OCI-LY3 (cell line): ENCODE measurements at regions not wholly inside any gene's neighbourhood (a gene's known extent, or its start where the extent isn't known, plus 50 kb on each side); places are given as distances from the start of the nearest gene placed in this dataset.

ENCODE experiments used
- EZH2phosphoT487 ChIP-seq: fragments of 200-600 bp; shearing (Covaris generic); IDR thresholded peaks from 2 replicates; pipeline ENCODE4 v1.6.1; 2018; ENCODE audit warnings: antibody characterized with exemption, mixed run types, low read depth
- TF ChIP-seq, protein P1 (sequence below): fragments of 200-600, 300-600 bp; sonication (generic); IDR thresholded peaks from 2 replicates; pipeline ENCODE4 v1.5.1; 2014; ENCODE audit warnings: antibody characterized with exemption, low read length, low read depth

DNA sequence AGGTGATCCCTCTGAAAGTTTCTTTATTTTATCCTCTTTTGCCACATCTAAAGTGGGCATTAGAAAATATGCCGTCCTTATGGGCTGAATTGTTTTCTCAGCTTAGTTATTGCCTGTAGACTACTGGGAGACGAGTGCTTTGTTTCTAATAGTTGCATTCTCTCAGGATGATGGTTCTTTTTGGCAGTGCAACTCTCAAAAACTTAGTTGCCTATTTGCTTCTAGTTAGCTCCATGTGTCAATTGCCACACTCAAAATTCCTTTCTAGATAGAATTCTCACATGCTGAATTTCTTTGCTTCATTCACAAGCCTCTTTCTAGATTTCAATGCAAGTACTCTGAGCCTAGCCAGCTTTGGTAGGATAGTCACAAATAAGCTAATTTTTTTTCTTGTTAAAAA lies 155.5 kb downstream of the FGF10 start:
- TF ChIP-seq, protein P1, sequence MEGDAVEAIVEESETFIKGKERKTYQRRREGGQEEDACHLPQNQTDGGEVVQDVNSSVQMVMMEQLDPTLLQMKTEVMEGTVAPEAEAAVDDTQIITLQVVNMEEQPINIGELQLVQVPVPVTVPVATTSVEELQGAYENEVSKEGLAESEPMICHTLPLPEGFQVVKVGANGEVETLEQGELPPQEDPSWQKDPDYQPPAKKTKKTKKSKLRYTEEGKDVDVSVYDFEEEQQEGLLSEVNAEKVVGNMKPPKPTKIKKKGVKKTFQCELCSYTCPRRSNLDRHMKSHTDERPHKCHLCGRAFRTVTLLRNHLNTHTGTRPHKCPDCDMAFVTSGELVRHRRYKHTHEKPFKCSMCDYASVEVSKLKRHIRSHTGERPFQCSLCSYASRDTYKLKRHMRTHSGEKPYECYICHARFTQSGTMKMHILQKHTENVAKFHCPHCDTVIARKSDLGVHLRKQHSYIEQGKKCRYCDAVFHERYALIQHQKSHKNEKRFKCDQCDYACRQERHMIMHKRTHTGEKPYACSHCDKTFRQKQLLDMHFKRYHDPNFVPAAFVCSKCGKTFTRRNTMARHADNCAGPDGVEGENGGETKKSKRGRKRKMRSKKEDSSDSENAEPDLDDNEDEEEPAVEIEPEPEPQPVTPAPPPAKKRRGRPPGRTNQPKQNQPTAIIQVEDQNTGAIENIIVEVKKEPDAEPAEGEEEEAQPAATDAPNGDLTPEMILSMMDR, result no peak
- TF ChIP-seq EZH2phosphoT487, result no peak
